OCI-LY3 (cell line): ENCODE measurements at regions not wholly inside any gene's neighbourhood (a gene's known extent, or its start where the extent isn't known, plus 50 kb on each side); places are given as distances from the start of the nearest gene placed in this dataset.

Experiments
- EZH2phosphoT487 ChIP-seq: fragments of 200-600 bp; shearing (Covaris generic); IDR thresholded peaks from 2 replicates; pipeline ENCODE4 v1.6.1; 2018; ENCODE audit warnings: antibody characterized with exemption, mixed run types, low read depth
- TF ChIP-seq, protein P1 (sequence below): fragments of 200-600, 300-600 bp; sonication (generic); IDR thresholded peaks from 2 replicates; pipeline ENCODE4 v1.5.1; 2014; ENCODE audit warnings: antibody characterized with exemption, low read length, low read depth

DNA sequence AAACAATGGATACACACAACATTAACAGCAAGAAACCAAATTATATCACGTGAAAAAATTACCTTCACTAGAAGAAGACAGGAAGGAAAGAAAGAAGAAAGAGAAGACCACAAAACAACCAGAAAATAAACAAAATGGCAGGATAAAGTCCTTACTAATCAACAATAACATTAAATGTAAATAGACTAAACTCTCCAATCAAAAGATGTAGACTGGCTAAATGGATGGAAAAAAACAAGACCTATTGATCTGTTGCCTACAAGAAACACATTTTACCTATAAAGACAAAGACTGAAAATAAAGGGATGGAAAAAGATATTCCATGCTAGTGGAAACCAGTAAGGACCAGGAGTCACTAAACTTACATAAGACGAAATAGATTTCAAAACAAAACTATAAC, 167.0 kb upstream of the ZC3H15 start:
- TF ChIP-seq, protein P1, sequence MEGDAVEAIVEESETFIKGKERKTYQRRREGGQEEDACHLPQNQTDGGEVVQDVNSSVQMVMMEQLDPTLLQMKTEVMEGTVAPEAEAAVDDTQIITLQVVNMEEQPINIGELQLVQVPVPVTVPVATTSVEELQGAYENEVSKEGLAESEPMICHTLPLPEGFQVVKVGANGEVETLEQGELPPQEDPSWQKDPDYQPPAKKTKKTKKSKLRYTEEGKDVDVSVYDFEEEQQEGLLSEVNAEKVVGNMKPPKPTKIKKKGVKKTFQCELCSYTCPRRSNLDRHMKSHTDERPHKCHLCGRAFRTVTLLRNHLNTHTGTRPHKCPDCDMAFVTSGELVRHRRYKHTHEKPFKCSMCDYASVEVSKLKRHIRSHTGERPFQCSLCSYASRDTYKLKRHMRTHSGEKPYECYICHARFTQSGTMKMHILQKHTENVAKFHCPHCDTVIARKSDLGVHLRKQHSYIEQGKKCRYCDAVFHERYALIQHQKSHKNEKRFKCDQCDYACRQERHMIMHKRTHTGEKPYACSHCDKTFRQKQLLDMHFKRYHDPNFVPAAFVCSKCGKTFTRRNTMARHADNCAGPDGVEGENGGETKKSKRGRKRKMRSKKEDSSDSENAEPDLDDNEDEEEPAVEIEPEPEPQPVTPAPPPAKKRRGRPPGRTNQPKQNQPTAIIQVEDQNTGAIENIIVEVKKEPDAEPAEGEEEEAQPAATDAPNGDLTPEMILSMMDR, result no peak
- TF ChIP-seq EZH2phosphoT487, result no peak
